ENCODE measurements at regions not wholly inside any gene's neighbourhood (a gene's known extent, or its start where the extent isn't known, plus 50 kb on each side); places are given as distances from the start of the nearest gene placed in this dataset.
"Not testable (repeated sequence)": the region's sequence is repeated elsewhere in the genome, so short reads cannot be mapped to it uniquely, and the experiment has no call there.

DNA sequence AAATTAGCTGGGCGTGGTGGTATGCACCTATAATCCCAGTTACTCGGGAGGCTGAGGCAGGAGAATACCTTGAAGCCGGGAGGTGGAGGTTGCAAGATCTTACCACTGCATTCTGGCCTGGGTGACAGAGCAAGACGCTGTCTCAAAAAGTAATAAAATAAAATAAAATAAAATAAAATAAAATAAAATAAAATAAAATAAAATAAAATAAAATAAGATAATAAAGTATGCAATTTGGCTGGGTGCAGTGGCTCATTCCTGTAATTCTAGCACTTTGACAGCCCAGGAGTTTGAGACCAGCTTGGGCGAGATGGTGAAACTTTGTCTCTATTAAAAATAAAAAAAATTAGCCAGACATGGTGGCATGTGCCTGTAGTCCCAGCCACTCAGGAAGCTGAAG is 85.6 kb upstream of the XPO1 start:
- no peak for DNase-seq (ENCODE audit: low read depth)

DNA sequence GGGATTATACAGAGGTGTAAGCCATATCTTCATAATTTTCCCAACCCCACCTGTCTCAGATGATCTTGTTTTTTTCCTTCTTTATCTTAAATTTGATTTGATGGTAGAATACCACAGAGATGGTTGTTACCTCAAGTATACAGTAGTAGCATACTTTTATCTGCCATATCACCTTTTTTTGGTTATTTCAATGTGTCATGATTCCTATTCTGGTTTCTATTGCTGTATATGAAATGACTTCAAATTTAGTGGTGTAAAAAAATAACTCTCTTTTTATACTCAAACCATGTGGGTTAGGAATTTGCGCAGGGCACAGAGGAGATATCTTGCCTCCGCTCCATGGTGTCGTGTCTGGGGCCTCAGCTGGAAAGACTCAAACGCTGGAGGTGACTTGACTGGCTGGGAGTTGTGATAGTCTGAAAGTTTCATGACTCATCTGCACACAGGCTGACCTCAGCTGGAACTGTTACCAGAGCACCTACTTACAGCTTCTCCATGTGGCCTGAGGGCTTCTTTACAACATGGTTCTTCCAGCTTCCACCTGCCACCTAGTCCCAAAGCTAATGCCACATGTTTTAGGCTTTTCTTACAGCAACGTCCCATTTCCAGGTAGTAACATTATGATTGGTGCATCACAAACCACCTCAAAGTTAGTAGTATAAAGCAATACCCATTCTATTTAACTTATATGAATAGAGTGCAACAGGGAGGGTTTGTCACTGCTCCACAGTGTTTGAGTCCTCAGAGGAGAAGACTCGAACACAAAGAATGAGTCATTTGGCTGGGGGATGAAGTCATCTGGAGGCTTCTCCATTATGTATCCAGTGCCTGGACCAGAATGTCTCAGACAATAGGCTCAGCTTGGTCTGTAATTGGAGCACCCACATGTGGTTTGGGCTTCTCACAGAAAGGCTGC is 82.3 kb upstream of the XPO1 start:
- no peak for DNase-seq (ENCODE audit: low read depth)

- DNase-seq (ENCODE audit: low read depth) = no peak
Measured at GRCh38 chr2:61619561-61619960, 81.4 kb upstream of the XPO1 start.

DNA sequence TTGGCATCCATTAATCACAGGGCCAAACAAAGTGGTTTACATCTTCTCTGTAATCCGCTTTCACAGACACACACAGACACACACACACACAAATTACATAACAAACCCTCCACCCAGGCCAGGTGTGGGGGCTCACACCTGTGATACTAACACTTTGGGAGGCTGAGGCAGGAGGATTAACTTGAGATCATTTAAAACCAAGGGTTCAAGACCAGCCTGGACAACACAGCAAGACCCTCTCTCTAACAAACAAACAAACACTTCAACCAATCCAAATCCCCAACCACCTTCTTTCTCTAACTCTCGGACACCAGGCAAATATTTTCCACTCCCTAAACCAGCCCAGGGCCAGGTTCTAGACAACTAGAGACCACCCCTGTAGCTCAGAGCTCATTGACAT is 79.5 kb upstream of the XPO1 start:
- no peak for DNase-seq (ENCODE audit: low read depth)

GRCh38 chr2:61605245-61605644 is 67.1 kb upstream of the XPO1 start:
- no peak for DNase-seq (ENCODE audit: low read depth)

DNA sequence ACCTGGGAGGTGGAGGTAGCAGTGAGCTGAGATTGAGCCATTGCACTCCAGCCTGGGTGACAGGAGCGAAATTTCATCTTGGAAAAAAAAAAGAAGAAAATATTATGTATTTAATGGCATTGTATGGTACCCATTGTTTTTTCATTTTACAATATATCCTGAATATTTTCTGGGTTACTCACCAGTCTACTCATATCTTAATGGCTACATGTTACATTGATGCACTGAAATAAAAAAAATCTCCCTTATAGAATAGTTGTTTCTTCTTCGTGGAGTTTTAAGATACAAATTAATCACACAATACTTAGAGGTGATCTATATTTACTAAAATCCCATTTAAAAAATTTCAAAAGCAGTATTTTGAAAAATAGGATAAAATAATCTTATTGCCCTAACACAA is 66.3 kb upstream of the XPO1 start:
- no peak for DNase-seq (ENCODE audit: low read depth)

DNA sequence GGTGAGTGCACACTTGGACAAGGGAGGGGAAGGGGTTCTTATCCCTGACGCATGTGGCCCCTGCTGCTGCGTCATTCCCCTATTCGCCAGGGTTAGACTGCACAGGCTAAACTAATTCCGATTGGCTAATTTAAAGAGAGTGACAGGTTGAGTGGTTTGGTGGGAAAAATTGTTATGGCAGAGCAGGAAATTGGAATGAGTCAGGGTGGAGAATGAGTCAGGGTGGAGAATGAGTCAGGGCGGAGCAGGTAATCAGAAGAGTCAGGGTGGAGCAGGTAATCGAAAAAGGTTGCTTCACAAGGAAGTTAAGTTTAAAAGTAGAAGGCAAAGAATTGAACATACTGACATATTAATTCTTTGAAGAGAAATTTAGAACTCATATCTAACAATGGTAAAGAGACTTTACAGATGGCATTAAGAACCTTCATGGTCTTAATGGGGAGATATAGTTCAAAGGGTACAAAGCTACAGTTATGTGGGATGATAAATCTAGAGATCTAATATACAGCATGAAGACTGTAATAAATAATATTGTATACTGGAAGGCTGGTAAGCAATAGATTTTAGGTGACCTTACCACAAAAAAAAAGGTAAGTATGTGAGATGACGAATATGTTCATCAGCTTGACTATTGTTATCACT is 60.5 kb upstream of the XPO1 start:
- DNase-seq (ENCODE audit: low read depth) = not testable (repeated sequence)

- no peak for DNase-seq (ENCODE audit: low read depth)
Measured at GRCh38 chr2:61597300-61598289, 59.4 kb upstream of the XPO1 start.

- not testable (repeated sequence) for DNase-seq (ENCODE audit: low read depth)
Measured at GRCh38 chr2:61594201-61594600, 56.0 kb upstream of the XPO1 start.

DNA sequence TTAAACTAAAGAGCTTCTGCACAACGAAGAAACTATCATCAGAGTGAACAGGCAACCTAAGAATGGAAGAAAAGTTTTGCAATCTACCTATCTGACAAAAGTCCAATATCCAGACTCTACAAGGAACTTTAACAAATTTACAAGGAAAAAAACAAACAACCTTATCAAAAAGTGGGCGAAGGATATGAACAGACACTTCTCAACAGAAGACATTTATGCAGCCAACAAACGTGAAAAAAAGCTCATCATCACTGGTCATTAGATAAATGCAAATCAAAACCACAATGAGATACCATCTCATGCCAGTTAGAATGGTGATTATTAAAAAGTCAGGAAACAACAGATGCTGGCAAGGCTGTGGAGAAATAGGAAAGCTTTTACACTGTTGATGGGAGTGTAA is 55.5 kb upstream of the XPO1 start:
- not testable (repeated sequence) for DNase-seq (ENCODE audit: low read depth)

DNA sequence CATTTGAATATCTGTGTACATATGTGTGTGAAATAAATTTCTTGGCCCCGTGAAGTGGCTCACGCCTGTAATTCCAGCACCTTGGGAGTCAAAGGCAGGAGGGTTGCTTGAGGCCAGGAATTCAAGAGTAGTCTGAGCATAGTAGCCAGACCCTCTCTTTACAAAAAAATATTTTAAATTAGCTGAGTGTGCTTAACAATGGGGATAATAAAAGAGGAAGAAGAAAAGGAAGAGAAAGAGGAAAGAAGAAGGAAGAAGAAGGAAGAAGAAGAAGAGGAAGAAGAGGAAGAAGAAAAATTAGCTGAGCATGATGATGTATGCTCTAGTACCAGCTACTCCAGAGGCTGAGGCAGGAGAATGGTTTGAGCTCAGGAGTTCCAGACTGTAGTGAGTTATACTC is 52.1 kb upstream of the XPO1 start:
- no peak for DNase-seq (ENCODE audit: low read depth)

DNA sequence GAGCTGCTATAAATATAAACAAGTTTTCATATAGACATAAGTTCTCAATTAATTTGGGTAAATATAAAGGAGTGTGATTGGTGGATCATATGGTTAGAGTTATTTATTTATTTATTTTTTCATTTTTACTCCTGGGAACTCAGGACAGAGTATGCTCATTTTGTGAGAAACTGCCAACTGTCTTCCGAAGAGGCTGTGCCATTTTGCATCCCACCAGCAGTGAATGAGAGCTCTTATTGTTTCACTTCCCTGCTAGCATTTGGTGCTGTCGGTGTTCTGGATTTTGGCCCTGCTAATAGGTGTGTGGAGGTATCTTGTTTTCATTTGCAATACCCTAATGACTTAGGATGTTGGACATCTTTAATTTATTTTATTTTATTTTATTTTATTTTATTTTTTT is 50.4 kb upstream of the XPO1 start:
- no peak for DNase-seq (ENCODE audit: low read depth)

Measured in activated T-helper 1 cell treated with Interleukin-2 at 50 U/mL for 16 hours (primary cell).